ENCODE measurements at regions not wholly inside any gene's neighbourhood (a gene's known extent, or its start where the extent isn't known, plus 50 kb on each side); places are given as distances from the start of the nearest gene placed in this dataset.
A peak's percentile ranks its signal among the peaks of the same experiment; 100 is the strongest.

- no peaks in the 10 kb centered on the region for H3K36me3 ChIP-seq
- Mint-ChIP-seq H3K27me3 (ENCODE audit: insufficient read depth, low read depth) (peaks cover 2% of the 10 kb centered on the region), H3K4me1 (peaks cover 12% of the 10 kb centered on the region), H3K27ac (no peak overlapping the region), H3K9me3 (peaks cover 6% of the 10 kb centered on the region), H3K36me3 (peaks cover 2% of the 10 kb centered on the region), H3K4me3 (no peak overlapping the region)
- H3K4me3 ChIP-seq: no peak overlapping the region
- H3K27me3 ChIP-seq: no peaks in the 10 kb centered on the region
- TF ChIP-seq EZH2phosphoT487 (IDR thresholded peaks at IDR 0.05) (no peak), EZH2 (IDR thresholded peaks at IDR 0.05) (no peak)
- TF ChIP-seq, protein P1, sequence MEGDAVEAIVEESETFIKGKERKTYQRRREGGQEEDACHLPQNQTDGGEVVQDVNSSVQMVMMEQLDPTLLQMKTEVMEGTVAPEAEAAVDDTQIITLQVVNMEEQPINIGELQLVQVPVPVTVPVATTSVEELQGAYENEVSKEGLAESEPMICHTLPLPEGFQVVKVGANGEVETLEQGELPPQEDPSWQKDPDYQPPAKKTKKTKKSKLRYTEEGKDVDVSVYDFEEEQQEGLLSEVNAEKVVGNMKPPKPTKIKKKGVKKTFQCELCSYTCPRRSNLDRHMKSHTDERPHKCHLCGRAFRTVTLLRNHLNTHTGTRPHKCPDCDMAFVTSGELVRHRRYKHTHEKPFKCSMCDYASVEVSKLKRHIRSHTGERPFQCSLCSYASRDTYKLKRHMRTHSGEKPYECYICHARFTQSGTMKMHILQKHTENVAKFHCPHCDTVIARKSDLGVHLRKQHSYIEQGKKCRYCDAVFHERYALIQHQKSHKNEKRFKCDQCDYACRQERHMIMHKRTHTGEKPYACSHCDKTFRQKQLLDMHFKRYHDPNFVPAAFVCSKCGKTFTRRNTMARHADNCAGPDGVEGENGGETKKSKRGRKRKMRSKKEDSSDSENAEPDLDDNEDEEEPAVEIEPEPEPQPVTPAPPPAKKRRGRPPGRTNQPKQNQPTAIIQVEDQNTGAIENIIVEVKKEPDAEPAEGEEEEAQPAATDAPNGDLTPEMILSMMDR (IDR thresholded peaks at IDR 0.05): no peak
- DNase-seq (ENCODE audit: low spot score): no peak
- no peaks in the 10 kb centered on the region for H3K9me3 ChIP-seq (ENCODE audit: low read depth)
- no peaks in the 10 kb centered on the region for H4K20me1 ChIP-seq (ENCODE audit: low read depth)
- H2AFZ ChIP-seq (replicated peaks): no peak overlapping the region
- H3K4me2 ChIP-seq: no peak overlapping the region
- H3K4me1 ChIP-seq: peaks cover 8% of the 10 kb centered on the region
- H3K9ac ChIP-seq: no peak overlapping the region
- H3F3A ChIP-seq (ENCODE audit: low read depth): no peaks in the 10 kb centered on the region
- H3K27ac ChIP-seq: no peak overlapping the region
- no peaks in the 10 kb centered on the region for H3K79me2 ChIP-seq (ENCODE audit: low read depth)
These were observed 299.2 kb downstream of the ELAVL2 start for GRCh38 chr9:23526806-23527205.

GRCh38 chr9:23532282-23532681, 293.8 kb downstream of the ELAVL2 start:
- Mint-ChIP-seq H3K36me3 (peaks cover 2% of the 10 kb centered on the region), H3K27me3 (ENCODE audit: insufficient read depth, low read depth) (peaks cover 2% of the 10 kb centered on the region), H3K4me1 (peaks cover 18% of the 10 kb centered on the region), H3K27ac (no peak overlapping the region), H3K4me3 (no peak overlapping the region), H3K9me3 (peaks cover 6% of the 10 kb centered on the region)
- Histone ChIP-seq H2AFZ (replicated peaks) (no peak overlapping the region), H3K9ac (no peak overlapping the region), H3K27me3 (no peaks in the 10 kb centered on the region), H3F3A (ENCODE audit: low read depth) (peaks cover 9% of the 10 kb centered on the region), H3K79me2 (ENCODE audit: low read depth) (no peaks in the 10 kb centered on the region), H3K4me2 (no peak overlapping the region), H3K4me3 (no peak overlapping the region), H3K36me3 (no peaks in the 10 kb centered on the region), H4K20me1 (ENCODE audit: low read depth) (no peaks in the 10 kb centered on the region), H3K4me1 (peaks cover 10% of the 10 kb centered on the region), H3K27ac (no peak overlapping the region), H3K9me3 (ENCODE audit: low read depth) (no peaks in the 10 kb centered on the region)
- DNase-seq (ENCODE audit: low spot score): no peak
- TF ChIP-seq EZH2 (IDR thresholded peaks at IDR 0.05): no peak
- TF ChIP-seq, protein P1 (IDR thresholded peaks at IDR 0.05): no peak
- TF ChIP-seq EZH2phosphoT487 (IDR thresholded peaks at IDR 0.05): no peak

GRCh38 chr9:23537192-23538066, 288.6 kb downstream of the ELAVL2 start:
- H3K79me2 ChIP-seq (ENCODE audit: low read depth): no peaks in the 10 kb centered on the region
- H3K4me3 Mint-ChIP-seq: peak overlapping the region; percentile 83
- H3K9ac ChIP-seq: no peak overlapping the region
- H3K36me3 Mint-ChIP-seq: no peaks in the 10 kb centered on the region
- H3K4me2 ChIP-seq: peak overlapping the region; percentile 79
- peaks cover 3% of the 10 kb centered on the region for H3K27me3 Mint-ChIP-seq (ENCODE audit: insufficient read depth, low read depth)
- H4K20me1 ChIP-seq (ENCODE audit: low read depth): no peaks in the 10 kb centered on the region
- H3K36me3 ChIP-seq: no peaks in the 10 kb centered on the region
- peaks cover 40% of the 10 kb centered on the region for H3K4me1 Mint-ChIP-seq
- H3K27ac Mint-ChIP-seq: peak overlapping the region; percentile 78
- TF ChIP-seq, protein P1 (IDR thresholded peaks at IDR 0.05): no peak
- TF ChIP-seq EZH2 (IDR thresholded peaks at IDR 0.05): no peak
- no peak for TF ChIP-seq EZH2phosphoT487 (IDR thresholded peaks at IDR 0.05)
- H3K9me3 Mint-ChIP-seq: peaks cover 3% of the 10 kb centered on the region
- H3K4me1 ChIP-seq: peaks cover 30% of the 10 kb centered on the region
- H3K4me3 ChIP-seq: peak overlapping the region; percentile 43
- peaks cover 22% of the 10 kb centered on the region for H3F3A ChIP-seq (ENCODE audit: low read depth)
- H3K27me3 ChIP-seq: no peaks in the 10 kb centered on the region
- no peaks in the 10 kb centered on the region for H3K9me3 ChIP-seq (ENCODE audit: low read depth)
- peak overlapping the region; percentile 45 for H2AFZ ChIP-seq (replicated peaks)
- peak; percentile 66 for DNase-seq (ENCODE audit: low spot score)
- no peak overlapping the region for H3K27ac ChIP-seq

Measured in neural progenitor cell (in vitro differentiated cells).